Left ventricle myocardium superior (tissue), 1 donor: ENCODE measurements at regions not wholly inside any gene's neighbourhood (a gene's known extent, or its start where the extent isn't known, plus 50 kb on each side); places are given as distances from the start of the nearest gene placed in this dataset.
"Not testable (repeated sequence)": the region's sequence is repeated elsewhere in the genome, so short reads cannot be mapped to it uniquely, and the experiment has no call there.

Experiments used
- ATAC-seq: fragments of 200-7000 bp; cut with Tn5 transposase; one replicate; pipeline ENCODE4 v1.9.1; 2020; ENCODE audit warnings: mild to moderate bottlenecking, moderate library complexity
- DNase-seq: peaks from one replicate; pipeline ENCODE4 v3.0.0-alpha.2; 2020
- intact Hi-C: fragments of 100-400 bp; cut with micrococcal nuclease; formaldehyde crosslinking; loops from one replicate; pipeline ENCODE4 v1.11.0; 2022
- donor health status: DM: no; HTN: yes; CAD: no; lungs with severe emphysema.

DNA sequence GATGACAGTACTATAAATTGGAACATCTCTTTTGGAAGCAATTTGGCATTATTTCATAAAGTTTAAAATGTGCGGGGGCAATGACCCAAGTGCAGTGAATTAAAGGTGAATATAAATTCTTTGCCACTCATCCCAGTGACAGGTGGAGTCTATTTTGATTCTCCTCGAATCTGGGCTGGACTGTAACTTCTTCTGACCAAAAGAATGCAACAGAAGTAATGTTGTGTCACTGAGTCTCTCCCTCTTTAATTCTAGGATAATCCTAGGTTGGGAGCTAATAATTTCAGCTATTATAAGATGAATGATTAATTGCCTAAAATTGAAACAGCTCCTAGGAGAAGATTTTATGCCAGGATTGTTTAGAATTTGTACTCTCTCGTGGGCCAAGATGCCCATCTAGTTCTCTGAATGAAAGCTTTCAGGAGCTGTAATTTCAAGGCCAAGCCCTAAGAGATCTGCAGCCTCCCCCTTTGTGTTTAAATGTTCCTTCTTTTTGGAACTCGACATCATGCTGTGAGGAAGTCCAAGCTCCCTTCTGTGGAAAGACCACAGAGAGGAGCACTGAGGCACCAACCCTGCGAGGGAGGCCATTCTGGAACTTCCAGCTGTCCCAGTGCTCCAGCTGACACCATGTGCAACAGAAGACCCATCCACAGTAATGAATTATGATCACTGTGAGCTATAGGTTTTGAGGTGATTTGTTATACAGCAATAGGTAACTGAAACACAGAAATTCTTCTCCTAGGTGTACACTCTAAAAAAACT, 208.1 kb downstream of the COPRS start:
- DNase-seq (no peak), ATAC-seq (no peak)
- intact Hi-C loops, result no loop called here

- no peak for DNase-seq
- intact Hi-C loops, result no loop called here
- ATAC-seq, result no peak
Measured at GRCh38 chr17:31649302-31649701, 209.7 kb downstream of the COPRS start.

DNA sequence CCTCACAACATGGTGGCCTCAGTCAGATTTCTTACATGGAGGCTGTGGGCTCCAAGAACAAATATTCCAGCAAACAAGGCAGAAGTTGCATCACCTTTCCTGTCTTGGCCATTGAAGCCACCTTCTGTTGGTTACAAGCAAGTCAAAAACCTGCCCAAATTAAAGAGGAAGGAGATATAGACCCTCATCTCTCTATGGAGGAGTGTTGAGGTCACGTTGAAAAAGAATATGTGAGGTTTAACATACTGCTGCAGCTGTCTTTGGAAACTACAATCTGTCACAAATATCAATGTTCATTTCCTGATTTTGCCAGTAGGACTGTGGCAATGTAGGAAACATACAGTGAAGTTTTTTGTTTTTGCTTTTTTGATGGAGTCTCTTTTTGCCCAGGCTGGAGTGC, 211.4 kb downstream of the COPRS start:
- ATAC-seq, result no peak
- intact Hi-C loops, result no loop called here
- DNase-seq, result no peak

DNA sequence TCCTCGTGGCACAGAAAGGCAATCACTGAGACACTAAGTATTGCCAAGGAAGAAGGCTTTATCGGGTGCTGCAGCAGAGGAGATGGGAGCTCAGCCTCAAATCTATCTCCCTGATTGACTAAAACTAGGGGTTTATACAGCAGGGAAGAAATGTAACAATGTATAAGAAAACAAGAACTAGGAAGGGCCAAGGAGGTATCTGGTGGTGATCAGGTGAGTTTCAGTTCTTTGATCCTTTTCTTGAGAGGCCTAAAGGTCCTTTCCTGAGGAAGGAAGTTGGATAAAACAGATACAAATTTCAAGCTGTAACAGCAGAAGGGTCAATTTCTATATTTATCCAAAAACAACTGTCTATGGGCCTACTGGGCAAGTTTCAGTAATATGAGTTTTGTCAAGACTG, 212.4 kb downstream of the COPRS start:
- ATAC-seq (no peak), DNase-seq (no peak)
- intact Hi-C loops, result no loop called here

GRCh38 chr17:31645351-31645750, 213.7 kb downstream of the COPRS start:
- no peak for ATAC-seq
- intact Hi-C loops, result no loop called here
- DNase-seq, result no peak

- intact Hi-C loops, result no loop called here
Measured at GRCh38 chr17:31631766-31632165, 227.3 kb downstream of the COPRS start.

GRCh38 chr17:31630866-31631265, 228.2 kb downstream of the COPRS start:
- ATAC-seq, DNase-seq, intact Hi-C loops: not testable (repeated sequence)

More at GRCh38 chr17:31631766-31632165, 227.3 kb downstream of the COPRS start:
- ATAC-seq, result no peak
- no peak for DNase-seq

DNA sequence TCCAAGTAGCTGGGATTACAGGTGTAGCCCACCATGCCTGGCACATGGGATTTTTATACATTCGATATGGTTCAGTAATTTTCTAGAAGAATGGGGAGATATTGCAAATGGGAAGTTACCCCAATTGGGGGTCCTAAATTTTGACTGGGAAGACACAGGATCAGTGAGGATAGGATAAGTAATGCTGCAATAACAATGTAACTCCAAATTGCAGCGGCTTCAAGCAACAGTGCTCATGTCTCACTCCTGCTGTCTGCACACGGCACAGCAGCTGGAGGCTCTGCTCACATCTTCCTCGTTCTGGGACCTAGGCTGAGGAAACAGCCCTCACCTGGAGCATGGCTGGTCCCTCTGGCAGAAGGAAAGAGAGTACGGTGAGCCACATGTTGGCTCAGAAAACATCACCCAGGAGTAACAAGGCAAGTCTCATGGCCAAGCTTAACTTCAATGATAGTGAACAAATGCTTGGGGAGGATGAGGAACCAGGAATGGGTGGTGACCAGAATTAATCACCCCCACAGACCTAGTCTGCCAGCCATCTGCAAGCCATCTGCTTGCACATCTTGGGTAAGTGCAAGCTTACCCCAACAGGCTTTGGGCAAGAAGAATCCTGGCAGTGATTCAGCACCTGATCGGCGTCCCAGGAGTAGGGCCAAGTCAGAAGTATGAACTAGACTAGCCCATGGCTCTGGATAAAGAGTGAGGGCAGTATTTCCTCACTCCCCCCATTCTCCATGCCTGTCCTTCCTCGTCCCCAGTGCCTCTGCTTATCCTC, 229.2 kb downstream of the COPRS start:
- ATAC-seq (no peak), DNase-seq (no peak)
- intact Hi-C loops, result no loop called here

- intact Hi-C loops, result no loop called here
- ATAC-seq, result no peak
- DNase-seq, result no peak
Measured at GRCh38 chr17:31627960-31628359, 231.1 kb downstream of the COPRS start.

- intact Hi-C loops, result no loop called here
- DNase-seq (no peak), ATAC-seq (no peak)
Measured at GRCh38 chr17:31623990-31624389, 232.5 kb downstream of the RAB11FIP4 start.

- ATAC-seq (no peak), DNase-seq (no peak)
- intact Hi-C loops, result no loop called here
Measured at GRCh38 chr17:31622500-31622899, 231.0 kb downstream of the RAB11FIP4 start.

DNA sequence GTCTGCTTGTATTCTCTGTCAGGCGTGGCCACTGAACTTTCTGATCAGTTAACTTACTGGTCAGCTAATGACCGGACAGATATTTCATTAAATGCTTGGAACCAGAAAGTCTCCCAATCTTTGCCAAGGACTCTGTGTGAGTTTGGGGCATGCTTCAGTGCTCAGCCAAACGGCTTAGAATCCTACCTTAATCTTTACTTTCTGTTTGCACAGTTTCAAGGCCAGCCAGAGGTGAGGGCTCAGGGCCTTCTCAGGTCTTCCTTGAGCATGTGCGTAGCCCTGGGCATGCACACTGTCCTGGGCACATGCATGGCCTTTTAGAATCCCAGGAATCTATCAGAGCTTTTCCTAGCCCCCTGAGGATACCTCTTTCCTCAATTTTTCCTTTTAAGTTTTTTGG, 230.1 kb downstream of the RAB11FIP4 start:
- DNase-seq (no peak), ATAC-seq (no peak)
- intact Hi-C loops, result no loop called here

- ATAC-seq, DNase-seq, intact Hi-C loops: not testable (repeated sequence)
Measured at GRCh38 chr17:31611053-31611452, 219.6 kb downstream of the RAB11FIP4 start.

- no peak for DNase-seq
- no peak for ATAC-seq
- intact Hi-C loops, result no loop called here
Measured at GRCh38 chr17:31609996-31610910, 218.8 kb downstream of the RAB11FIP4 start.

GRCh38 chr17:31609331-31609730, 217.9 kb downstream of the RAB11FIP4 start:
- intact Hi-C loops, result no loop called here
- no peak for ATAC-seq
- no peak for DNase-seq

- ATAC-seq, result no peak
- no peak for DNase-seq
- intact Hi-C loops, result no loop called here
Measured at GRCh38 chr17:31608659-31609254, 217.3 kb downstream of the RAB11FIP4 start.

GRCh38 chr17:31605761-31606160, 214.3 kb downstream of the RAB11FIP4 start:
- ATAC-seq (no peak), DNase-seq (no peak)
- intact Hi-C loops, result no loop called here

DNA sequence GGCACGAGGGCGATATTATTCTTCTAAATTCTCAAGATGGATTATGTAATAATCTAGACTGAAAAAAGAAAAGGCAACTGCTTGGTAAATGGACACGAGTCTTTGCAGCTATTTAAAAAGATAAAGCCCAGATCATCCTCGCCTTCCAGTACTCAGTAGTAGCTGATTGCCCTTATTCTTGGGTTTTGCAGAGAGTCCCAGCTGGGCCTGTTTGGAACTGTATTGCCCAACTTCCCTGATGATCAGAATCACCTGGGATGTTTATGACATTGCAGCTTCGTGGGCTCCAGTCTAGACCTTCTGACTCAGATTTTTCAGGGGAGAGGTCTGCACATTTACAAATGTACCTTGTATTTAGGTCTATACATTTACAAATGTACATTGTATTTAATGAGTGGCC, 213.5 kb downstream of the RAB11FIP4 start:
- intact Hi-C loops, result no loop called here
- DNase-seq (no peak), ATAC-seq (no peak)

DNA sequence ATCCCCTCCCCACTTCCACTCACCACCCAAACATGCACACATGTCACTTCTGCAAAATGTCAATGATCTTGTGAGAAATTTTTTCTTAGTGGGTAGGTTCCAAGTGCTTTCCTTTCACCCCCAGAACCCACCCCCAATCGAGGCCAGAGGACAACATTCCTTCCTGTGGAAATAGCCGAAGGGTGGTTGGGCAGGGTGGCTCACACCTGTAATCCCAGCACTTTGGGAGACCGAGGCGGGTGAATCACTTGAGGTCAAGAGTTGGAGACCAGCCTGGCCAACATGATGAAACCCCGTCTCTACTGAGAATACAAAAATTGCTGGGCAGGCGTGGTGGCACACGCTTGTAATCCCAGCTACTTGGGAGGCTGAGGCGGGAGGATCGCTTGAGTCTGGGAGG, 208.7 kb downstream of the RAB11FIP4 start:
- ATAC-seq, intact Hi-C loops: not testable (repeated sequence)

More for the DNA sequence above, 208.7 kb downstream of the RAB11FIP4 start:
- DNase-seq, result not testable (repeated sequence)
